OCI-LY7 (cell line): ENCODE measurements at regions not wholly inside any gene's neighbourhood (a gene's known extent, or its start where the extent isn't known, plus 50 kb on each side); places are given as distances from the start of the nearest gene placed in this dataset.

Experiments
- EZH2phosphoT487 ChIP-seq: fragments of 200-600 bp; sonication (generic); IDR thresholded peaks from 2 replicates; pipeline ENCODE4 v1.6.1; 2018; ENCODE audit warnings: low read depth, borderline replicate concordance, mild to moderate bottlenecking, mixed run types, antibody characterized with exemption, low read length, moderate library complexity, mixed read lengths
- TF ChIP-seq, protein P1 (sequence below): fragments of 200-600 bp; sonication (generic); conservative IDR thresholded peaks from 2 replicates; pipeline ENCODE4 v1.5.1; 2014; ENCODE audit warnings: mild to moderate bottlenecking, antibody characterized with exemption, low read length, moderate library complexity, mixed read lengths

DNA sequence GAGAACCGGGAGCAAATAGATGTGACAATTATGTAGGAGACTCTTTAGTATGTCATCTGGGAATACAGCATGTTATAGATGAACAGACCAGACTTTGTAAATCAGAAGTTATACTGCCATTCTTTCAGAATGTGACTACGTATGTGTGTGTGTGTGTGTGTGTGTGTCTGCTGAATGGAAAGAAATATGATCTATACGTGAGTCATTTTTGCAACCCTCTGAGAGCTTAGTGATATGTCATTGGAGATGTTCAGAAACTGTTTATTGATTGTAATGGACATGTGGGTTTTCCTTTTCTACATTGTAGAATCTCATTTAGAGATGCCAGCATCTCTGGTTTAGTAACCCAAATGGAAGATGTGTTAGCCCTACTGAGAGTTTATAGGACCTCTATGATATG is 731.5 kb downstream of the TLE1 start:
- TF ChIP-seq, protein P1, sequence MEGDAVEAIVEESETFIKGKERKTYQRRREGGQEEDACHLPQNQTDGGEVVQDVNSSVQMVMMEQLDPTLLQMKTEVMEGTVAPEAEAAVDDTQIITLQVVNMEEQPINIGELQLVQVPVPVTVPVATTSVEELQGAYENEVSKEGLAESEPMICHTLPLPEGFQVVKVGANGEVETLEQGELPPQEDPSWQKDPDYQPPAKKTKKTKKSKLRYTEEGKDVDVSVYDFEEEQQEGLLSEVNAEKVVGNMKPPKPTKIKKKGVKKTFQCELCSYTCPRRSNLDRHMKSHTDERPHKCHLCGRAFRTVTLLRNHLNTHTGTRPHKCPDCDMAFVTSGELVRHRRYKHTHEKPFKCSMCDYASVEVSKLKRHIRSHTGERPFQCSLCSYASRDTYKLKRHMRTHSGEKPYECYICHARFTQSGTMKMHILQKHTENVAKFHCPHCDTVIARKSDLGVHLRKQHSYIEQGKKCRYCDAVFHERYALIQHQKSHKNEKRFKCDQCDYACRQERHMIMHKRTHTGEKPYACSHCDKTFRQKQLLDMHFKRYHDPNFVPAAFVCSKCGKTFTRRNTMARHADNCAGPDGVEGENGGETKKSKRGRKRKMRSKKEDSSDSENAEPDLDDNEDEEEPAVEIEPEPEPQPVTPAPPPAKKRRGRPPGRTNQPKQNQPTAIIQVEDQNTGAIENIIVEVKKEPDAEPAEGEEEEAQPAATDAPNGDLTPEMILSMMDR, result no peak
- no peak for TF ChIP-seq EZH2phosphoT487
